ENCODE measurements at regions not wholly inside any gene's neighbourhood (a gene's known extent, or its start where the extent isn't known, plus 50 kb on each side); places are given as distances from the start of the nearest gene placed in this dataset.

DNA sequence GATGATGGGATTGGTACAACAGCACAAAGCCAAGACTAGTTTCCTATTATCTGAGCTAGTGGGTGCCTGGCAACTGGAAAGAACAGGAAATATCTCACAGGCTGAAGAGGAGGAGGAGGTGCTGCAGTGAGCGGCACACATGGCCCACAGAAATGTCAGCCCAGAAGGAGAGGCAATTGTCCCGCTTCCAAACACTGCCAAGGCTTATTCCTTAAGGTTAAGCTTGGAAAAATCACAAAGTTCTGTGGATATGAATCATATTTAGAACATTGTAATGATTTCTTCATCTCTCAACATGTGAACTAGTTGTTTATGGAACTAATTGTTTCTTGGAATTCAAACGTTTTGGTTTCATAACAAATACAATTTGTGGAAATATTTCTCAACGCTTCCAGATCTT lies 1019.5 kb upstream of the SEMA6A start:
- TF ChIP-seq, protein P1, sequence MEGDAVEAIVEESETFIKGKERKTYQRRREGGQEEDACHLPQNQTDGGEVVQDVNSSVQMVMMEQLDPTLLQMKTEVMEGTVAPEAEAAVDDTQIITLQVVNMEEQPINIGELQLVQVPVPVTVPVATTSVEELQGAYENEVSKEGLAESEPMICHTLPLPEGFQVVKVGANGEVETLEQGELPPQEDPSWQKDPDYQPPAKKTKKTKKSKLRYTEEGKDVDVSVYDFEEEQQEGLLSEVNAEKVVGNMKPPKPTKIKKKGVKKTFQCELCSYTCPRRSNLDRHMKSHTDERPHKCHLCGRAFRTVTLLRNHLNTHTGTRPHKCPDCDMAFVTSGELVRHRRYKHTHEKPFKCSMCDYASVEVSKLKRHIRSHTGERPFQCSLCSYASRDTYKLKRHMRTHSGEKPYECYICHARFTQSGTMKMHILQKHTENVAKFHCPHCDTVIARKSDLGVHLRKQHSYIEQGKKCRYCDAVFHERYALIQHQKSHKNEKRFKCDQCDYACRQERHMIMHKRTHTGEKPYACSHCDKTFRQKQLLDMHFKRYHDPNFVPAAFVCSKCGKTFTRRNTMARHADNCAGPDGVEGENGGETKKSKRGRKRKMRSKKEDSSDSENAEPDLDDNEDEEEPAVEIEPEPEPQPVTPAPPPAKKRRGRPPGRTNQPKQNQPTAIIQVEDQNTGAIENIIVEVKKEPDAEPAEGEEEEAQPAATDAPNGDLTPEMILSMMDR (IDR thresholded peaks at IDR 0.05), result no peak
- no peak for TF ChIP-seq POLR2AphosphoS5 (IDR thresholded peaks at IDR 0.05)
- no peak for TF ChIP-seq EP300 (IDR thresholded peaks at IDR 0.05)
